Gastroesophageal sphincter (tissue), 3 donors: ENCODE measurements at regions not wholly inside any gene's neighbourhood (a gene's known extent, or its start where the extent isn't known, plus 50 kb on each side); places are given as distances from the start of the nearest gene placed in this dataset.

Experiments
- POLR2A ChIP-seq, 2 donors: fragments of 450-650 bp; IDR thresholded peaks; one replicate each; pipeline ENCODE4 v1.6.1; 2017; ENCODE audit warnings: antibody characterized with exemption in 2 of 2, mild to moderate bottlenecking in 2 of 2, moderate library complexity in 1 of 2
- TF ChIP-seq, protein P1 (sequence below), 4 experiments: fragments of 200-600 bp in 2 of 4; fragments of 450-650 bp in 2 of 4; sonication (generic) in 1 of 4; IDR thresholded peaks; one replicate each; pipeline ENCODE4 v1.5.1; 2017 to 2019; ENCODE audit warnings: antibody characterized with exemption in 4 of 4, mild to moderate bottlenecking in 2 of 4, moderate library complexity in 2 of 4

DNA sequence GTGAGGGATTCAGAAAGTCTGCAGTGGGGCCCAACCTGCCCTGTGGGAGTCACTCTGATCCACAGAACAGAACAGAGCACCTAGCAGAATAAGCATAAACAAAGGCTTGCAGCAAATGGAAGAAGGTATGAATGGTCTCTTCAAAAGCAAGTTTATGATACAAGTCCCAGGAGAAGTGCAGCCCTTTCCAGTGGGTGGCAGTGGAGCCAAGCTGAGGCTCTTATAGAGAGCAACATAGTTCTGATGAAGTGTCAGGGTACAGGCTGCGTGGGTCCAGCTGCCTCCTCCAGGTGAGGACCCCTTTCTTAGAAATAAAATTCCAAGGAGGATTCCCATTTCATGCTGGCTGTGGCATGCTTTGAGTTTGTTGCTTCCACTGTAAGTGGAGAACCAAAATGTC is 88.8 kb upstream of the PAK3 start:
- TF ChIP-seq, protein P1, sequence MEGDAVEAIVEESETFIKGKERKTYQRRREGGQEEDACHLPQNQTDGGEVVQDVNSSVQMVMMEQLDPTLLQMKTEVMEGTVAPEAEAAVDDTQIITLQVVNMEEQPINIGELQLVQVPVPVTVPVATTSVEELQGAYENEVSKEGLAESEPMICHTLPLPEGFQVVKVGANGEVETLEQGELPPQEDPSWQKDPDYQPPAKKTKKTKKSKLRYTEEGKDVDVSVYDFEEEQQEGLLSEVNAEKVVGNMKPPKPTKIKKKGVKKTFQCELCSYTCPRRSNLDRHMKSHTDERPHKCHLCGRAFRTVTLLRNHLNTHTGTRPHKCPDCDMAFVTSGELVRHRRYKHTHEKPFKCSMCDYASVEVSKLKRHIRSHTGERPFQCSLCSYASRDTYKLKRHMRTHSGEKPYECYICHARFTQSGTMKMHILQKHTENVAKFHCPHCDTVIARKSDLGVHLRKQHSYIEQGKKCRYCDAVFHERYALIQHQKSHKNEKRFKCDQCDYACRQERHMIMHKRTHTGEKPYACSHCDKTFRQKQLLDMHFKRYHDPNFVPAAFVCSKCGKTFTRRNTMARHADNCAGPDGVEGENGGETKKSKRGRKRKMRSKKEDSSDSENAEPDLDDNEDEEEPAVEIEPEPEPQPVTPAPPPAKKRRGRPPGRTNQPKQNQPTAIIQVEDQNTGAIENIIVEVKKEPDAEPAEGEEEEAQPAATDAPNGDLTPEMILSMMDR (IDR thresholded peaks at IDR 0.05), result no peak
- TF ChIP-seq POLR2A (IDR thresholded peaks at IDR 0.05), result no peak
